HG03457 (cell line): ENCODE measurements at regions not wholly inside any gene's neighbourhood (a gene's known extent, or its start where the extent isn't known, plus 50 kb on each side); places are given as distances from the start of the nearest gene placed in this dataset.

Experiments used
- ATAC-seq: cut with Tn5 transposase; IDR thresholded peaks from one replicate; pipeline ENCODE4 v1.9.1; 2021; ENCODE audit warnings: moderate number of reproducible peaks; ENCODE audit not compliant: unreplicated experiment

DNA sequence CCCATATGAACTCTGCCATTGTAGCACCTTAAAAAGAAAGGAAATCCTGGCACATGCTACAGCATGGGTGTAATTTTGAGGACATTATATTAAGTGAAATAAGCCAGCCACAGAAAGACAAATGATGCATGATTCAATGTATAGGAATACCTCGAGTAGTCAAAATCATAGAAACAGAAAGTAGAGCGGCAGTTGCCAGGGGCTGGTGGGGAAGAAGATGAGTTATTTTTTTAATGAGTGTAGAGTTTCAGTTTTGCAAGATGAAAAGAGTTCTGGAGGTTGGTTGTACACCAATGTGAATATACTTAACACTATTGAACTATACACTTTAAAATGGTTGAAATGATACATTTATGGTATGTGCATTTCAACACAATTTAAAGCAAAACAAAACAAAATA, 133.0 kb downstream of the ZDHHC21 start:
- ATAC-seq, result peak; percentile 78

- ATAC-seq, result no peak
These were observed 138.3 kb downstream of the ZDHHC21 start for GRCh38 chr9:14554886-14555285.

DNA sequence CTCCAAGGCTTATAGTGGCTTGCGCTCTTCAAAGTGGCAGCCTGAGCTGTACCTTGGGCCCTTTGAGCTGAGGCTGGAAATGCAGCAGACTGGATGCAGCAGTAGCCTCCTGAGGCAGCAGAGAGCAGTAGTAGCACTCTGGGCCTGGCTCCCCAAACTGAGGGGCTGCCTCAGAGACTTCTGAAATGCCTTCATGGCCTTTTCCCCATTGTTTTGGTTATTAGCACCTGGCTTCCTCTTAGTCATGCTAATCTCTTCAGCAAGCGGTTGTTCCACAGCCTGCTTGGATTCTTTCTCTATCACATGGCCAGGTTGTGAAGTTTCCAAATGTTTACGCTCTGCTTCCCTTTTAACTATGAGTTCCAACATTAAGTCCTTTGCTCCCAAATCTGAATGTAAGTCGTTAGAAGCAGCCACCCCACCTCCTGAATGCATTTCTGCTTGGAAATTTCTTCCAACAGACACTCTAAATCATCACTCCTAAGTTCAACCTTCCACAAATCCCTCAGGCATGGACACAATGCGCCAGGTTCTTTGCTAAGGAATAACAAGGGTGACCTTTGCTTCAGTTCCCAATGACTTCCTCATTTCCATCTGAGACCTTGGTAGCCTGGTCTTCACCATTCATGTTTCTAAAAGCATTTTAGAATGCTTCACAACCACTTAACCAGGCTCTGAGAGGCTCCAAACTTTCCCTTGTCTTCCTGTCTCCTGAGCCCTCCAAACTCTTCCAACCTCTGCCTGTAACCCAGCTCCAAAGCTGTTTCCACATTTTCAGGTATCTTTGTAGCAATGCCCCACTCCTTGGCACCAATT, 145.8 kb downstream of the ZDHHC21 start:
- ATAC-seq, result no peak

- no peak for ATAC-seq
These were observed 146.5 kb downstream of the ZDHHC21 start for GRCh38 chr9:14546693-14547092.

DNA sequence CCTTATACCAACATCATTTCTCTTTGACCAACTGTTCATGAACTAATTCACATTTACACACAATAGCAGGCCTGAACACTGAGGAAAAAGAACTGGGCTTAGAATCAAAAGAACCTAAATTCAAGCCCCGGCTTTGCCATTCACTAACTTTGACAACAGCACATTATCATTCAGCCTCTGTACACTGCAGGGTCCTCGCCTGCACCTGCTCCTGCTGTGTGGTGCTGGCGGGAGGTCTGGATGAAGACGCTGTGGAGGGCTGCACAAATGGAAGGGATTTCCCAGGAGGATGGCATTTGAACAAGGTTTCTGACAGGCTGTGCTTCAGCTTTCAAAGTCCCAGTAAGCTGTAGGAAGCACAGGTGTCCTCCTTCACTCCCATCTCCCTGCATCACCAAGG, 151.2 kb downstream of the ZDHHC21 start:
- ATAC-seq, result no peak

- no peak for ATAC-seq
These were observed 154.7 kb downstream of the ZDHHC21 start for GRCh38 chr9:14538526-14538925.

GRCh38 chr9:14535161-14535955, 157.9 kb downstream of the ZDHHC21 start:
- no peak for ATAC-seq

GRCh38 chr9:14533867-14534640, 159.2 kb downstream of the ZDHHC21 start:
- ATAC-seq, result no peak

DNA sequence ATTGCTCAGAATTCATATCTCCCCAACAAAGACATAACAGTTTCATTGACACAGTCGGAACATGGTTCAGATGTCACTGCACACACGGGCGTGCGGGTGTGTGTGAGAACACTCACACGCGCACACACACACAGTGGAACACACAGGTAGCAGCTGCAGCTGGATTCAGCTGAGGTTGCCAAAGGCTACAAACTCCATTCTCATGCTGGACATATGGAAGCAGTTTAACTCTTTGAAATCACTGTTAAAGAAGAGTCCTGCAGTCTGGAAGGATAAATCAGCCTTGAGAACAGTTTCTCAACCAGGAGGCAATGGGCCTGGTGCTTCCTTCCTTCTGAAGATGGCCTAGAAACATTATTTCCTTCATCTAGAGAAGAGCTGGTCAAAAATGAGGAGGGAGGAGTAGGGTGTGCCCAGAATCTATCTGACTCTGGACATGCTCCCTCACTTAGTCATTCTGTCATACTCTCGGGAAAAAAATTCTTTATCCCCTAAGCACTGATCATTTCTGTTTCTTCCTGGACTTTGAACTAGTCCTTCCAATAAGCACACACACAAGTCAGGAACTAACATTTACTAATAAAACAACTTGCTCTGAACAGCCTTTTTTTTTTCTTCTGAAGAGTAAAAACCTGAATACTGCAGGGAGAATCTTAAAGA, 160.6 kb downstream of the ZDHHC21 start:
- no peak for ATAC-seq

DNA sequence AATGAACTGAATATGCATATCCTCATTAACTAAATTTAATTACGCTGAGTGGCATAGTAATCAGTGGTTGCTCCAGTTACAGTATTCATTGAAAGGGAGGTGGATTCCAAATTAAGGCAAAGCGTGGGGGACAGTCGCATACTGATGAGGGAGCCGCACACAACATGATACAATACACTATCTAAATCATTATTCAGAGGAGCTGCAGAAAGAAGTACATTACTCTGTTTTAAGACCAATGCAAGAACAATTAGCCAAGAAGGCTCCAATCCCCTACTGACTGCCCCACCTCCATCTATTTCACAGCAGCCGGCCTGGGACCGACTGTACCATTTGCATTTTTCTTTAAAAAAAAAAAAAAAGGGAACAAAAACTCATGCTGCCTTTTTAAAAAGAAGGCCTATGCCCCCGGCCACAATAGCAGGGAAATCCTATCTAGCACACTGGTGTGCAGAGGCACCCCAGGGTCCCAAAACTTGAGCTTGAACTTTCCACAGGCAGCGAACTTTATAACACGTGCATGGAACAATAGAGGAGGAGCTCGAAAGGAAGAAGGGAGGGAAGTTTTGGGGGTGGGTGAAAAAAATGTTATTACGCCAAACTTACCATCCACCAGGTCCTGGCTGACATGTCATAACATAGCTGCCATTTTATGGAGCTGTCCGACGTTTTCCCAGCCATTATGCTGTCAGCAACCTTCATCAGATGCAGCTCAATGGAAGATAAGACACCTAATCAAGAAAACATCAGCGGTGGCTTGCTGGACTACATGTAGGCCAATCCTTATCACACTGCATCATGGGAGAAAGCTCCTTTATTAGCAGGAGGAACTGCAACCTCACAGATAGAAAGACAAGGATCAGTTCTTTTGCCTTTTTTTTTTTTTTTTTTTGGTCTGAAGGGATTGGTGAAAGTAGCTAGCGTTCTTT, 161.6 kb downstream of the ZDHHC21 start:
- no peak for ATAC-seq

DNA sequence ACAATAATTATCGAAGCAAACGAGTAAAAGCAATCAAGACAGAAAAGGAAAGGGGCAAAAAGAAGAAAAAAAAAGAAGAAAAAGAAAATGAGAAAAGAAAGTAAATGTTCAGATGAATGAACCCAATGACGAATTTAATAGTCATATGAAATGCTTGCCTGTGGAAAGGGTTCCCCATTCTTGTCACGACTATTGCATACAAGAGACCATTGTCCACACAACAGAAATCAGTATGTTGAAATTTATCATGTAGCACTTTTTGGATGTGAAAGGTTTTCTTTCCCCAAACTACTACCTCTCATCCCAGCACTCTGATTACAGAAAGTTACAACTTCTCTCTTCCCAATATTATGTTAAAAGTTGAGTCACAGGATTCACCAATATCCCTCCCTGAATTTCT, 162.4 kb downstream of the ZDHHC21 start:
- ATAC-seq, result no peak

- no peak for ATAC-seq
These were observed 162.9 kb downstream of the ZDHHC21 start for GRCh38 chr9:14530366-14530765.

GRCh38 chr9:14529629-14530028, 163.6 kb downstream of the ZDHHC21 start:
- ATAC-seq, result no peak

- no peak for ATAC-seq
These were observed 164.2 kb downstream of the ZDHHC21 start for GRCh38 chr9:14529054-14529453.

GRCh38 chr9:14526504-14526903, 166.7 kb downstream of the ZDHHC21 start:
- no peak for ATAC-seq

DNA sequence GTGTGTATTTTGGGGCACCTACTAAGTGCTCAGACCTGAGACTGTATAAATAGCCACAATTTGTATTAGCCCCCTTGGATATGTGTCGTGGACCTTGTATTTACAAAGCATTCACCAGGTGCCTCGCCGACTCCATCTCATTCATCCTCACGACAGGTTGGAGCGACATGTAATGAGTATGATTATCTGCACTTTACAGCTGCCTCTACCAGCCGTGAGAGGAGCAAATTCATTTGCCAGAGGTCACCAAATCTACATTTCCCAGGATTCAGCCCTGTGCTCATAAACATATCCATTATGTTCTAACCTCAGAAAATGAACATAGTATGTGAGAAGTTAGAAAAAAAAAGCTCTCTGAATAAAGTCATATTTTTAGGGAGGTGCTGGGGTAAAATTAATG, 167.4 kb downstream of the ZDHHC21 start:
- ATAC-seq, result no peak

DNA sequence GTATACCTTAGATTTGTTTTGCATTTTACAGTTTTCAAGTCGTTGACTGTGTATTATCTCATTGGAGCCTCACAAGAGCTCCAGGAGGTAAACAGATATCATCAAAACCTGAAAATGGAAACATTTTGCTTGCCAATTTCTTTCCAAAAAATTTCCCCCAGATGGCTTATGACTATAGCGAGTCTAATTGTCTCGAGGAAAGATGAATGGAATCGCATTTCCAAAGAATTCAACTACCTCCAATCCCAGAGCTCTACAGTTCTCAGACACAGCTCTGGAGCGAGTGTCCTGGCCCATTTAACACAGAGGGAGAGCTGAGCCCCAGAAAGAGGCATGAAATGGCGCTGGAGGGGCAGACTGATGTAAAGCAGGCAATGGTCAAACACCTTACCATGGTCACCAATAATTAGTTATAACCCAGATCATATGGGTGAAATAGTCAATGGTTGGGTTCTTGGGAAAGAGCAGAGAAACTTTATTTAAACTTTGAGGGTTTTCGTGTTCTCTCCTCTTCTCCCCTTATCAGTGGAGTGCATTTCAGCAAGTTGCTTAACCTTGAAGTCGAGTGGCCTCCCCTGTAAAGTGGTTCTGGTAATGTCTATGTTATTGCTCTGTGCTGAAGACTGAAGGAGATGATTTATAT, 168.2 kb downstream of the ZDHHC21 start:
- ATAC-seq, result no peak

- ATAC-seq, result no peak
These were observed 169.7 kb downstream of the ZDHHC21 start for GRCh38 chr9:14523545-14523944.

DNA sequence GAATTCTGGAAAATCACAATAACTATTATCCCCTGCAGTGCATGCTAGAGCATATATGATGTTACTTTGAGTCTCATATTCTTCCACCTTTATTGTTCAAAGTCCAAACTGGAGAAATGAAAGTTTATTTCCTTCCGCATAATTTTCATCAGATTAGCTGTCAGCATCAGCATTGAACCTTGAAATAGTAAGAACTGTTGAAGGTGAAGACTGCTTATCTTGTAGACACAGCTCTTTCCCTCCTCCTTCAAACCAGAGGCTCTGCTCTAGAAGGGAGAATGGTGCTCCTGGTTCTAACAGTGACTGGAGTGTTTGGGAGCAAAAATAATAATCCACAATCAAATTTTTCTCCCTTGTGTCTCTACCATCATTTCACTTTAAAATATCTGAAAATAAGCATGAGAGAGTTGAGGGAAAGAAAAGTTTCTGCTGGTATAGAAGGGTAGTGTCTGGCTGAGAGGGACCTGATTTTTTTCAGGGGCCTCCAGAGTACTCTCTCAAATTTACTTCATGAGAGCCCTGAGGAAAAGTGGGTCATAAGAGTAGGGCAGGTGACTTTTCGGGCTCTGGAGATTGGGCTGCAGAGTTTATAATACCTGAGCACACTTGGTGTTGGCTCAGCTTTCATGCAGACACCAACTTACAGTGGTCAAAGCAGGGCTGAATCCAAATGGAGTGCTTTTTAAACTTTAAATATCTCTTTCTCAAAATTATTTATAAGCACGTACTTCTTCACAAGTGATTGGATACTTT, 170.4 kb downstream of the ZDHHC21 start:
- no peak for ATAC-seq
